ENCODE measurements at regions not wholly inside any gene's neighbourhood (a gene's known extent, or its start where the extent isn't known, plus 50 kb on each side); places are given as distances from the start of the nearest gene placed in this dataset.

DNA sequence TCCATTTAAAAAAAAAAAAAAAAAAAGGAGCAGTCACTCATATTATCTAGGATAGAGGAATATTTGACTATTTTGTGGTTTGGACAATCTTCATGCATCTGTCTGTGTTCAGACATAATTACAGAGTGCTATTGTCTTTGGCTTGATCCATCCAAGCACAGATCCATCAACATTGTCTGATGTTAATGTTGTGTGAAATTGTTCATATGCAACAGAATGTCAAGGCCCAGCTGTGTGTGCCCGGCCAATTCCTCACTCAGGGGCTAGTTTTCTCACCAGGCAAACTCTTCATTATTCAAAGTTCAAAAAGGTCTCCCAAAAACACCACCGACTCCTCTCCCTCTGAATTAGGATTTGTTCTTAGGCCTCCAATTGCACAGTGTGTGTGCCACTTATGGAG is 324.9 kb upstream of the TMTC1 start:
- Histone ChIP-seq H4K20me1 (ENCODE audit: insufficient read depth, low read length) (no peaks in the 10 kb centered on the region), H3K4me2 (ENCODE audit: low read length) (no peak overlapping the region), H3K27ac (ENCODE audit: low read length) (no peak overlapping the region), H3K4me3 (ENCODE audit: low read length) (no peak overlapping the region), H3K9ac (ENCODE audit: low read length) (no peak overlapping the region), H3K79me2 (ENCODE audit: low read length) (no peaks in the 10 kb centered on the region), H3K4me1 (ENCODE audit: low read length) (no peaks in the 10 kb centered on the region), H3K9me3 (ENCODE audit: insufficient read depth, low read length) (no peaks in the 10 kb centered on the region), H2AFZ (ENCODE audit: low read depth, low read length) (no peak overlapping the region), H3K36me3 (replicated peaks; ENCODE audit: low read depth, low read length) (no peaks in the 10 kb centered on the region), H3K27me3 (ENCODE audit: low read depth, low read length) (no peaks in the 10 kb centered on the region)
- no peak for TF ChIP-seq EZH2phosphoT487 (IDR thresholded peaks at IDR 0.05; ENCODE audit: low read depth)
- TF ChIP-seq, protein P1, sequence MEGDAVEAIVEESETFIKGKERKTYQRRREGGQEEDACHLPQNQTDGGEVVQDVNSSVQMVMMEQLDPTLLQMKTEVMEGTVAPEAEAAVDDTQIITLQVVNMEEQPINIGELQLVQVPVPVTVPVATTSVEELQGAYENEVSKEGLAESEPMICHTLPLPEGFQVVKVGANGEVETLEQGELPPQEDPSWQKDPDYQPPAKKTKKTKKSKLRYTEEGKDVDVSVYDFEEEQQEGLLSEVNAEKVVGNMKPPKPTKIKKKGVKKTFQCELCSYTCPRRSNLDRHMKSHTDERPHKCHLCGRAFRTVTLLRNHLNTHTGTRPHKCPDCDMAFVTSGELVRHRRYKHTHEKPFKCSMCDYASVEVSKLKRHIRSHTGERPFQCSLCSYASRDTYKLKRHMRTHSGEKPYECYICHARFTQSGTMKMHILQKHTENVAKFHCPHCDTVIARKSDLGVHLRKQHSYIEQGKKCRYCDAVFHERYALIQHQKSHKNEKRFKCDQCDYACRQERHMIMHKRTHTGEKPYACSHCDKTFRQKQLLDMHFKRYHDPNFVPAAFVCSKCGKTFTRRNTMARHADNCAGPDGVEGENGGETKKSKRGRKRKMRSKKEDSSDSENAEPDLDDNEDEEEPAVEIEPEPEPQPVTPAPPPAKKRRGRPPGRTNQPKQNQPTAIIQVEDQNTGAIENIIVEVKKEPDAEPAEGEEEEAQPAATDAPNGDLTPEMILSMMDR (IDR thresholded peaks at IDR 0.05; ENCODE audit: low read depth, low read length) = no peak

- no peaks in the 10 kb centered on the region for H3K36me3 ChIP-seq (replicated peaks; ENCODE audit: low read depth, low read length)
Observed at GRCh38 chr12:30106204-30106965, 322.6 kb upstream of the TMTC1 start.

GRCh38 chr12:30105505-30105904 is 321.8 kb upstream of the TMTC1 start:
- no peak for TF ChIP-seq EZH2phosphoT487 (IDR thresholded peaks at IDR 0.05; ENCODE audit: low read depth)
- TF ChIP-seq, protein P1 (IDR thresholded peaks at IDR 0.05; ENCODE audit: low read depth, low read length) = no peak
- Histone ChIP-seq H4K20me1 (ENCODE audit: insufficient read depth, low read length) (no peaks in the 10 kb centered on the region), H2AFZ (ENCODE audit: low read depth, low read length) (no peak overlapping the region), H3K4me1 (ENCODE audit: low read length) (no peaks in the 10 kb centered on the region), H3K4me3 (ENCODE audit: low read length) (no peak overlapping the region), H3K4me2 (ENCODE audit: low read length) (no peak overlapping the region), H3K27me3 (ENCODE audit: low read depth, low read length) (no peaks in the 10 kb centered on the region), H3K9ac (ENCODE audit: low read length) (no peak overlapping the region), H3K27ac (ENCODE audit: low read length) (no peak overlapping the region), H3K79me2 (ENCODE audit: low read length) (no peaks in the 10 kb centered on the region), H3K9me3 (ENCODE audit: insufficient read depth, low read length) (no peaks in the 10 kb centered on the region), H3K36me3 (replicated peaks; ENCODE audit: low read depth, low read length) (no peaks in the 10 kb centered on the region)

More at GRCh38 chr12:30106204-30106965, 322.6 kb upstream of the TMTC1 start:
- Histone ChIP-seq H3K4me3 (ENCODE audit: low read length) (no peak overlapping the region), H2AFZ (ENCODE audit: low read depth, low read length) (no peak overlapping the region), H3K4me1 (ENCODE audit: low read length) (no peaks in the 10 kb centered on the region), H3K4me2 (ENCODE audit: low read length) (no peak overlapping the region), H3K27ac (ENCODE audit: low read length) (no peak overlapping the region), H4K20me1 (ENCODE audit: insufficient read depth, low read length) (no peaks in the 10 kb centered on the region), H3K9me3 (ENCODE audit: insufficient read depth, low read length) (no peaks in the 10 kb centered on the region), H3K27me3 (ENCODE audit: low read depth, low read length) (no peaks in the 10 kb centered on the region), H3K79me2 (ENCODE audit: low read length) (no peaks in the 10 kb centered on the region), H3K9ac (ENCODE audit: low read length) (no peak overlapping the region)
- no peak for TF ChIP-seq EZH2phosphoT487 (IDR thresholded peaks at IDR 0.05; ENCODE audit: low read depth)
- TF ChIP-seq, protein P1 (IDR thresholded peaks at IDR 0.05; ENCODE audit: low read depth, low read length) = no peak

DNA sequence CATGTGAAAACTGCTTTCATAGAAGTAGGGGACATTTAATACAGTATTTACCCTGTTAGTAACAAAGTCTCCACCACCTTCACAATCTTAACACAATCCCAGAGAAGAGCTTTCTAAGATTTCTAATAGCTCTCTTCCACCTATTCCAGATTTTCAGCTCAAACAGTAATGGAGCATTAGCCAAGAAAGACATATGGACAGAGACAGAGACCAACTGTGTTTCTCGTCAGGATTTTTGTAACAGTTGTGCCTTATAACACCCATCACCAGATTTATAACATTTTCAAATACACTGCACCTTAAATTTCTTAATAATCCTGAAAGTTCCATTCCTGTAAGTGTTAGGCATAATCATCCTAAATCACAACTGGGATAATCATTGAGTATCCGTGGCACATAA is 321.2 kb upstream of the TMTC1 start:
- Histone ChIP-seq H2AFZ (ENCODE audit: low read depth, low read length) (no peak overlapping the region), H3K36me3 (replicated peaks; ENCODE audit: low read depth, low read length) (no peaks in the 10 kb centered on the region), H3K27ac (ENCODE audit: low read length) (no peak overlapping the region), H4K20me1 (ENCODE audit: insufficient read depth, low read length) (no peaks in the 10 kb centered on the region), H3K4me1 (ENCODE audit: low read length) (no peaks in the 10 kb centered on the region), H3K4me3 (ENCODE audit: low read length) (no peak overlapping the region), H3K4me2 (ENCODE audit: low read length) (no peak overlapping the region), H3K79me2 (ENCODE audit: low read length) (no peaks in the 10 kb centered on the region), H3K27me3 (ENCODE audit: low read depth, low read length) (no peaks in the 10 kb centered on the region), H3K9ac (ENCODE audit: low read length) (no peak overlapping the region), H3K9me3 (ENCODE audit: insufficient read depth, low read length) (no peaks in the 10 kb centered on the region)
- TF ChIP-seq EZH2phosphoT487 (IDR thresholded peaks at IDR 0.05; ENCODE audit: low read depth) = no peak
- TF ChIP-seq, protein P1 (IDR thresholded peaks at IDR 0.05; ENCODE audit: low read depth, low read length) = no peak

Data from OCI-LY3 (cell line).